ENCODE measurements at regions not wholly inside any gene's neighbourhood (a gene's known extent, or its start where the extent isn't known, plus 50 kb on each side); places are given as distances from the start of the nearest gene placed in this dataset.
"Not testable (repeated sequence)": the region's sequence is repeated elsewhere in the genome, so short reads cannot be mapped to it uniquely, and the experiment has no call there.

DNA sequence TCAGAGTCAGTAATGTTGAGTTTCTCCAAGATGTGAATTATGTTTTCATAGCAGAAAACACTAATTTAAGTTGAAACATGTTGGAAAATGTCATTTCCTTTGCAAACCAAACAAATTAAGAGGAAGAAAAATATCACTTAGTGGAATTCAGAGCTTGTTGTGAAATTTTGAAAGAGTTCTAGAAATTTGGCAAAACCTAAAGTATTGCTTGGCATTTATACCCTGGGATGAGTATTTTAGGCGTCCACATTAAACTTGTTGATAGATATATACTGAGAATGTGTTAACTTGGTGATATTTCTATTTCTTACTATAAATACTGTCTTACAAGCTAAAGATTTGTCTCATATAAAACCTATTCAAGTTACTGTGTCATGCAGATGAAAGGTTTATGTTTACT is 335.2 kb downstream of the NSUN3 start:
- TF ChIP-seq, protein P1, sequence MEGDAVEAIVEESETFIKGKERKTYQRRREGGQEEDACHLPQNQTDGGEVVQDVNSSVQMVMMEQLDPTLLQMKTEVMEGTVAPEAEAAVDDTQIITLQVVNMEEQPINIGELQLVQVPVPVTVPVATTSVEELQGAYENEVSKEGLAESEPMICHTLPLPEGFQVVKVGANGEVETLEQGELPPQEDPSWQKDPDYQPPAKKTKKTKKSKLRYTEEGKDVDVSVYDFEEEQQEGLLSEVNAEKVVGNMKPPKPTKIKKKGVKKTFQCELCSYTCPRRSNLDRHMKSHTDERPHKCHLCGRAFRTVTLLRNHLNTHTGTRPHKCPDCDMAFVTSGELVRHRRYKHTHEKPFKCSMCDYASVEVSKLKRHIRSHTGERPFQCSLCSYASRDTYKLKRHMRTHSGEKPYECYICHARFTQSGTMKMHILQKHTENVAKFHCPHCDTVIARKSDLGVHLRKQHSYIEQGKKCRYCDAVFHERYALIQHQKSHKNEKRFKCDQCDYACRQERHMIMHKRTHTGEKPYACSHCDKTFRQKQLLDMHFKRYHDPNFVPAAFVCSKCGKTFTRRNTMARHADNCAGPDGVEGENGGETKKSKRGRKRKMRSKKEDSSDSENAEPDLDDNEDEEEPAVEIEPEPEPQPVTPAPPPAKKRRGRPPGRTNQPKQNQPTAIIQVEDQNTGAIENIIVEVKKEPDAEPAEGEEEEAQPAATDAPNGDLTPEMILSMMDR (IDR thresholded peaks at IDR 0.05; ENCODE audit: borderline replicate concordance, control extremely low read depth, extremely low read depth, insufficient read depth, missing control alignments): no peak
- no peak for DNase-seq (ENCODE audit: low spot score)
- in situ Hi-C loops (cut with MboI; ENCODE audit: low sequenced_read_pairs, unreplicated experiment): no loop called here

DNA sequence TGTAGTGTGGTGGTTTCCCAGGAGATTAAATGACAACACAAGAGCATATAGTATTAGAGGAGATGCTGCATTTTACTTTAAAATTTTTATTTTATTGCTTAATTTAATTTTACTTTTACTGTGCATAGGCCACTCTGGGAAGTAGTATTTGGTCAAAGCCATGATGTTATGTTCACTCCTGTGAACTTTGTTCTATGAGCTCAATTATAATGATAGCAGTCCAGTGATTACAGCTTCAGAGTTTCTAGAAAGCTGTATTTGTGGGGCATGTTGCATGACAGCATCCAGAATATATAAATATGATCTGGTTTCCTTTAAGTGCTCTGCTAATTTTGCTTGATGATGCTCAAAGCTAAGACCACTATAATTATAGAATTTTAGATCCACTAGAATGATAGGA is 338.6 kb downstream of the NSUN3 start:
- TF ChIP-seq, protein P1 (IDR thresholded peaks at IDR 0.05; ENCODE audit: borderline replicate concordance, control extremely low read depth, extremely low read depth, insufficient read depth, missing control alignments): no peak
- in situ Hi-C loops (cut with MboI; ENCODE audit: low sequenced_read_pairs, unreplicated experiment): no loop called here

DNA sequence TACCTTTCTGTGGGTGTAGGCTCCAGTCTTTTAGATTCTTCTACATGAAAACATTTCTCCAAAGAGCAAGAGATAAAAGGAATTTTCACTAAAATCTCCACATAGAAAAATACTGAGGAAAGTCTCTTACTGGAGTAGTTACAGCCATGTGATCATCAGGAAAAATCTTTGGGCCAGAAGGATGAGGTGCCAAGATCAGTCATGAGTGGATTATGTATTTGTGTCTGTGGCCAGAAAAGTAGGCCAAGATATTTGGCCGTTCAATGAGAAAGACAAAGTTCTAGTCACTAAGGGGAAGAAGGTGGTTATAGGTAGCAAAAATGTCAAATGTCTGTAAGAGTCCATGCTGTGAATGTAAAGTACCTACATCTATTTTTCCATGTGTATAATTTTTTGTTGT is 339.3 kb downstream of the NSUN3 start:
- TF ChIP-seq, protein P1 (IDR thresholded peaks at IDR 0.05; ENCODE audit: borderline replicate concordance, control extremely low read depth, extremely low read depth, insufficient read depth, missing control alignments): no peak
- no peak for DNase-seq (ENCODE audit: low spot score)
- in situ Hi-C loops (cut with MboI; ENCODE audit: low sequenced_read_pairs, unreplicated experiment): no loop called here

More for the DNA sequence above, 338.6 kb downstream of the NSUN3 start:
- DNase-seq (ENCODE audit: low spot score): no peak

DNA sequence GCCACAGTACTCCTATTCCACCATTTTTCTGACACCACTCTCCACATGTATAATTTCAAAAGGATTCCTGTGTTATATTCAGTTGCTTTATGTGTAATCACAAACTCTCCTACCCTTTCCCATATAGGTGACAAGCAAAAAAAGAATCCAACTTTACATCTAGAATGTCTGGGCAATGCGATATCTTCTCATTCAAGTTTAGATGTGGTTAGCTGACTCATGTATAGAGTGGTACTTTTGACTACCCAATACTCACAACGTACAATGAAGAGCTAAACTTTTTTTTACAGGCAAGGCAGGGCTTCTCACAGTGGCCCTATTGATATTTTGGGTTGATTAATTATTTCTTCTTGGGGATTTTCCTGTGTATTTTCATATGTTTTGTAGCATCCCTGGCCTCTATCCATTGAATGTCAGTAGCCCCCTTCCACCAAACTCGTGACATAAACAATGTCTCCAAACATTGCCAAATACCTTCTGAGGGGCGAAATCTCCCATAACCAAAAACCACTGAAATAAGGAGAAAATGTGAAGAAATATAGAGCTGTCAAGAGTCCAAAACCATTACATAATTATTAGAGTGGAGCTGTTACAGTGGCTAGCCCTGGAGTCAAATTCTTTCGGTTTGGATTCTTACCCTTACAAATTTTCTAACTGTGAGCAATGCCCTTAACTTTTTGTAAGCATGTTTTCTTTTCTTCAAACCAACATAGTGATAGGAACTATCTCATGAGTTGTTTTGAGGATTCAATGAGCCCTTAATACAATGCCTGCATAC is 342.6 kb downstream of the NSUN3 start:
- TF ChIP-seq, protein P1 (IDR thresholded peaks at IDR 0.05; ENCODE audit: borderline replicate concordance, control extremely low read depth, extremely low read depth, insufficient read depth, missing control alignments): no peak
- no peak for DNase-seq (ENCODE audit: low spot score)
- in situ Hi-C loops (cut with MboI; ENCODE audit: low sequenced_read_pairs, unreplicated experiment): no loop called here

DNA sequence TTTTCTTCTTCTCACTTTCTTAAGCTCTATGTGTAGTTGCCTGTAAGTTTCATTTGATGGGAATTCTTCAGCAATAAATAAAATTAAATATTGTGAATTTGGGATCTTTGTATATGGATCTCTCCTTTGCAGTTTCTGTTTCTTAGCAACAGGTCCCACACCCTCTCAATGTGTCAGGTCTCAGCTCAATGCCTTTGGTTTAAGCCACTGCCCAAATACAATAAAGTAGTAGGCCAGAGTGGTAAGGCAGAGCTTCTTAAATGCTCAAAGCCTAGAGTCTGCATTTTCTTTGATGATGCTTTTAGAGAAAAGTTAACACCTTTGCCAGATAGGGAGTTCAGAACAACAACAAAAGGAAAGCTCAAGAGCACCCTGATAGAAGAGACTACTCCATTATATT is 343.7 kb downstream of the NSUN3 start:
- TF ChIP-seq, protein P1 (IDR thresholded peaks at IDR 0.05; ENCODE audit: borderline replicate concordance, control extremely low read depth, extremely low read depth, insufficient read depth, missing control alignments): no peak
- DNase-seq (ENCODE audit: low spot score): no peak
- in situ Hi-C loops (cut with MboI; ENCODE audit: low sequenced_read_pairs, unreplicated experiment): no loop called here

DNA sequence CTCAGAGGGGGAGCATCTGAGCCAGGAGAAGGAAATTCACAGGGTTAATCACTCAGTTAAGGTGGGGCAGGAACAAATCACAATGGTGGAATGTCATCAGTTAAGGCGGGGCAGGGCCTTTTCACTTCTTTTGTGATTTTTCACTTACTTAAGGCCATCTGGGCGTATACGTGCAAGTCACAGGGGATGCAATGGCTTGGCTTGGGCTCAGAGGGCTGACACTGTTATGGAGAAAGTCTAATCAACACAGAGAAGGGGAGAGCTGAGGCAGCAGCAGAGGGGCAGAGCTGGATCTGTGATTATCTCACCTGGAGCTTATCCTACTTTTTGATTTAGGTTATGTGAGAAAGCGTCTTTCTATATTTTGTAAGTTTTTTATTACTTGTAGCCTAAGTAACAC is 350.1 kb downstream of the NSUN3 start:
- DNase-seq (ENCODE audit: low spot score); in situ Hi-C loops (cut with MboI; ENCODE audit: low sequenced_read_pairs, unreplicated experiment): not testable (repeated sequence)

DNA sequence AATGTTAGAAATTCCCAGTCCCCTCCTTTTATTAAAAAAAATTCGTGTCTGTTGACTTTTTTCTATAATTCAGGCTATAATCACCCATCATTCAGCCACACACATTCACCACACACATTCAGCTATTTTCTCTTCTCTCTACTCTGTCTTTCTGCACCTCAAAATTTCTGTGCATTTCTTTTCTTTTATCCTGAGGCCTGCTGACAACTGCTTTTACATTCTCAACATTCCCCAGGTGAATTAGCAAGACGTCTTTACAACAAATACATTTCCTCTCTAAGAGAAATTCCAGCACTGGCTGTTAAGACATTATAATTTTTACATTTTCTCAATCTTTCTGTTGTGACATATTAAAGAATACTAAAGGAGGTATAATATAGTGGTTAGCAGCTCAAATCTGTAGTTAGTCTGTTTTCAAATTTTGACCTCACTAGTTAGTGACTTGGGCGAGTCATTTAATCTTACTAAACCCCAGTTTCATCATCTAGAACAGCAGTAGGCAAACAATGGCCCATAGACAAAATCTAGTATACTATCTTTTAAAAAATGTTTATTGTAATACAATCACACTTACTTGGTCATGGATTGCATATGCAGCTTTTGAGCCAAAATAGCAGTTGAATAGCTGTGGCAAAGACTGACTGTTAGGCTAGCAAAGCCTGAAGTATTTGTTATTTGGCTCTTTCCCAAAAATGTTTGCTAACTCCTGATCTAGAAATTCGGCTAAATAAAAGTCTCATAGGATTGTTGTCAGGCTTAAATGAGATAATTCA is 350.7 kb downstream of the NSUN3 start:
- TF ChIP-seq, protein P1 (IDR thresholded peaks at IDR 0.05; ENCODE audit: borderline replicate concordance, control extremely low read depth, extremely low read depth, insufficient read depth, missing control alignments): no peak
- no peak for DNase-seq (ENCODE audit: low spot score)
- in situ Hi-C loops (cut with MboI; ENCODE audit: low sequenced_read_pairs, unreplicated experiment): no loop called here
